ENCODE measurements at regions not wholly inside any gene's neighbourhood (a gene's known extent, or its start where the extent isn't known, plus 50 kb on each side); places are given as distances from the start of the nearest gene placed in this dataset.

DNA sequence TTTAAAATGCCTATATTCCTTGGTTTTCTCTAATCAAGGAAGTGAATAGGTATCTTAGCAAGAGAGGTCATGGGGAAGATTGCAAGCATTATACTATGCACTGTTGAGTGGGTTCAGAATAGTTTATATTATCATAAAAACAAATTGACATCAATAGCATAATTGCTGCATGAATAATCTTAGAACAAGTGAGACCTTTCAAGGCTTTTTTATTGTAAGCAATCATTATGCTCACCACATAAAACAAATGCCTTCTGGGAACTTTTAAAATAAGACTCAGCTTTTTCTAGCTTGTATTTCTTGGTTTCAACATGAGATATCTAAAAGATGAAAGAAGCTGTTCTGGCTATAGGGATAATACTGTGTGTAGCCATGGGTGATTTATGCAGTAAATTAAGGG, 135.6 kb upstream of the ZC3H12C start:
- TF ChIP-seq, protein P1, sequence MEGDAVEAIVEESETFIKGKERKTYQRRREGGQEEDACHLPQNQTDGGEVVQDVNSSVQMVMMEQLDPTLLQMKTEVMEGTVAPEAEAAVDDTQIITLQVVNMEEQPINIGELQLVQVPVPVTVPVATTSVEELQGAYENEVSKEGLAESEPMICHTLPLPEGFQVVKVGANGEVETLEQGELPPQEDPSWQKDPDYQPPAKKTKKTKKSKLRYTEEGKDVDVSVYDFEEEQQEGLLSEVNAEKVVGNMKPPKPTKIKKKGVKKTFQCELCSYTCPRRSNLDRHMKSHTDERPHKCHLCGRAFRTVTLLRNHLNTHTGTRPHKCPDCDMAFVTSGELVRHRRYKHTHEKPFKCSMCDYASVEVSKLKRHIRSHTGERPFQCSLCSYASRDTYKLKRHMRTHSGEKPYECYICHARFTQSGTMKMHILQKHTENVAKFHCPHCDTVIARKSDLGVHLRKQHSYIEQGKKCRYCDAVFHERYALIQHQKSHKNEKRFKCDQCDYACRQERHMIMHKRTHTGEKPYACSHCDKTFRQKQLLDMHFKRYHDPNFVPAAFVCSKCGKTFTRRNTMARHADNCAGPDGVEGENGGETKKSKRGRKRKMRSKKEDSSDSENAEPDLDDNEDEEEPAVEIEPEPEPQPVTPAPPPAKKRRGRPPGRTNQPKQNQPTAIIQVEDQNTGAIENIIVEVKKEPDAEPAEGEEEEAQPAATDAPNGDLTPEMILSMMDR (IDR thresholded peaks at IDR 0.05; ENCODE audit: low read length): no peak
- no peak for TF ChIP-seq EZH2phosphoT487 (IDR thresholded peaks at IDR 0.05; ENCODE audit: low read length)
